Retina (tissue), 1 donor: ENCODE measurements at regions not wholly inside any gene's neighbourhood (a gene's known extent, or its start where the extent isn't known, plus 50 kb on each side); places are given as distances from the start of the nearest gene placed in this dataset.
"Not testable (repeated sequence)": the region's sequence is repeated elsewhere in the genome, so short reads cannot be mapped to it uniquely, and the experiment has no call there.

Experiments
- DNase-seq: peaks from one replicate; pipeline ENCODE4 v3.0.0-alpha.2; 2016

GRCh38 chr14:85911044-85911443, 381.1 kb downstream of the FLRT2 start:
- DNase-seq = no peak

DNA sequence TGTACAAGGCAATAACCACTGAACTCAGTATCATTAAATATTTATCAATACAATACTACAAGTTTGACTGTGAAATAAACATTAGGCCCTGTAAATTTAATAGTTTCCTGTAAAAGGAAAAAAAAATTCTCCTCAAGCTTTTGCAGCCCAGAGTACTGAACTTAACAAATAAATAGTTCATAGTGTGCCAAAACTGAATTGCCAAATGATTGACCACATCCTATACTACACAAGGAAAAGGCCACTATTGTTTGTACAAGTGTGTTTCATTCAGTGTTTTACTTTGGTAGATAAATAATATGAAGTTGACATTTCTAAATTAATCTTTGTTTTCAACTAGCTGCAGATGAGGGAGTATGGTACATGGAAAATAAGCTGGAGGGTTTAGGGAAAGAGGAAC, 379.6 kb downstream of the FLRT2 start:
- DNase-seq = no peak

DNA sequence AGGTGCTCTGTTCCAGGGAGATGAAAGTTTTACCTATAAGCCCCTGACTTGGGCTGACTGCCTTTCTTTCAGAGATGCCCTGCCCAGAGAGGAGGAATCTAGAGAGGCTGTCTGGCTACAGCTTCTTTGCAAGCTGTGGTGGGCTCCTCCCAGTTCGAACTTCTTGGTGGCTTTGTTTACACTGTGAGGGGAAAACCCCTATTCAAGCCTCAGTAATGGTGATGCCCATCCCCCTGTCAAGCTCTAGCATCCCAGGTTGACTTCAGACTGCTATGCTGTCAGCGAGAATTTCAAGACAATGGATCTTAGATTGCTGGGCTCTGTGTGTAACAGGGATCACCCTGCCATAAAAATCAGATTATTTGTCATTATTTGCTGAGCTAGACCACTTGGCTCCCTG, 377.6 kb downstream of the FLRT2 start:
- DNase-seq = no peak

DNA sequence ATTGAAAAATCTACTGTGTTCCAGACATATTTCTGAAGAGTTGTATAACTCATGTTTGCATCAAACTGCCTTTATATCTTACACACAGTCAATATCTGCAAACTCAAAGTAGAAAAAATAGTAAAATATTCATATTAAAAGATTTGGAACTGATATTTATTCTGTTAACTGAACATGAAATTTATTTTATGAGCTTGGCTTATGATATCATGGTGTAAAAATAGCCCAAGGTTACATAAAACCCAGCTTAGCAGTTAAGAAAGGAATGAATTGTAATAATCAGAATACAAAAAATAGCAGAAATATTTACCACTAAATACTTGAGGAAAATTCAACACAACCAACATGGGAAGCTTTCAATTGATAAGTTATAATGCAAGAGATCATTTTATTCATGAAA, 367.9 kb downstream of the FLRT2 start:
- DNase-seq = no peak

DNA sequence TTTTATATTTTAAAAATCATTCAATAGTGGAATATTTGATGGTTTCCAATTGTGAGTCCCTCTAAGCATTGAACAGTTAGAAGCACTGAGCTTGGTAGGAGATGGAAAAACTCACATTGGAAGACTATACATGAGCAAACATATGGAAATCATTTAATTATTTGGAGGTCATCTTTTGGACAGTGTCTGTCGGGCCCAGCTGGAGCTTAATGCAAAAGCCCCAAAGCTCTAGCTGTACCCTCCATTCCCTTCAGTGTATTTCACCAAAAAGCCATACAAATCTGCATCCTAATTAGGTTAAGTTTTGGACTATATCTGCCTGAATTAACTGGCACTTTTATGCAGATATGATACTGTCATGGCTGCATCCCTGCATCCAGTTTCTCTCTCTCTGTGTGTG, 365.7 kb downstream of the FLRT2 start:
- no peak for DNase-seq

DNA sequence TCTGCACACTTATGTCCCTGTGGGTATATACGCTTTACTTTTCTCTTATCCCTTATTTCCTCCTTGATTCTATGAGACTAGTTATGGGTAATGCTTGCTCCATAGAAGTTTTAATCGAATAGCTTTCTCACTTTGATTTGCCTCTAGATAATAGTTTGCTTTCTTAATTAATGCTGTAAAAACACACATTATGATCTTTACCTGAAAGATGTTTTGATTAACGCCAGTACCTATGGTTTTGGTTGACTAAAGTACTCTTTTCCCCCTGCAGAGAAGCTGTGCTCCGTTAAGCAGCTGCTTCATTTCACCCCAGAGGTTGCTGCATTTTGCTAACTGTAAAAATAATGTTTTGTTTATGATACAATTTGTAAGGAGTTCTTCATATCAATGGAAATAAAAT, 362.3 kb downstream of the FLRT2 start:
- DNase-seq = no peak

GRCh38 chr14:85883966-85884365, 354.0 kb downstream of the FLRT2 start:
- DNase-seq = no peak

DNA sequence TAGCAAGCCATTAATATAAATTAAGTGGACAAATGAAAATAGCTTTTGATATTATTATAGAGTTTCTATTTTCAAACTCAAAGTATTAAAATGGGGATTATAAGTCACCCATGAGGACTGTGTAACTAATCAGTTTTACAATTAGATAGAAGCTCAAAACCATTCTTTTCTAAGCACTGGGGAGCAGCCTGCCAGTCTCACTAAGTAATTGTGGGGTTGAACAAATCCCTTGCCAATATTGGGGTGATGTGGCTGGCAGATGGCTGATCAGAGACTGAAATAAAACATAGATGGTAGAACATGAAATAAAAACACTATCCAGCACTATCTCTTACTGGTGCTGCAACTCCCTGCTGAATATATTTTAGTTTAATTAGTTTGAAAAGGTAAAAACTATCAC, 353.2 kb downstream of the FLRT2 start:
- DNase-seq = no peak

DNA sequence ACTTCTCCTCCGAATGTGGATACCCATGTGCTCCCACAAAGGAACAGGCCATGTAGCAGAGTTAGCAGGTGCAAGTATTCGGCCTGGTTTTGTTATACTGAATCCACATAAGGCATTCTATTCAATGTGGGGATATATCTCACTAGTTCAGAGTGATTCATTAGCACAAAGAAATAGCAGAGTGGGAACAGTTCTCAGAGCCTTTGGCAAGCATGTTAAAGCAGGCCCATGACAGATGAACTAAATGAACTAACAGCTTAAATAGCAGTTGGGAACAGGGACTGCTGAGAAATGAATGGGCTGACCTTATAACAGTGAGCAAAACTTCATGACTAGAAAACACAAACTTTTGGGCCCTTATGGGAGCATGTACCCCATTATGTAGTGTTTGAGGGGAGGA, 352.0 kb downstream of the FLRT2 start:
- no peak for DNase-seq

DNA sequence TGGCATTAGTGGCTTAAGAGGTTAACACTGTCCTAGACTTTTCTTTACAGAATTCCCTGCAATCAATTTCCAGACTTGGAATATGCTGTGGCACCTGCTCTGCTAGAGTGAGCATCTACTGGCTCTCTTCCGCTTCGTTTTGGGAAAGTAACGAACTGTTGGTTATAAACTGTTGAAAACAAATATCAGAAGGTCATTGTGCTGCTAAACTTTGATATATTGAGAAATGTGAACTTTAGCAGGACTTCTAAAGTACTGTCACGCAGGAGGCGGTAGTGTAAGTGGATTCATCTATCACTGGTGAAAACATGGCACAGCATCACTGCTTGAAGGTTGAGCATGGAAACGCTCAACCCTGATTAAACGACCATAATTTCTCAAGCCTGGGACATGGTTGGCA, 348.9 kb downstream of the FLRT2 start:
- no peak for DNase-seq

GRCh38 chr14:85873006-85873405, 343.1 kb downstream of the FLRT2 start:
- peak; percentile 29 for DNase-seq

DNA sequence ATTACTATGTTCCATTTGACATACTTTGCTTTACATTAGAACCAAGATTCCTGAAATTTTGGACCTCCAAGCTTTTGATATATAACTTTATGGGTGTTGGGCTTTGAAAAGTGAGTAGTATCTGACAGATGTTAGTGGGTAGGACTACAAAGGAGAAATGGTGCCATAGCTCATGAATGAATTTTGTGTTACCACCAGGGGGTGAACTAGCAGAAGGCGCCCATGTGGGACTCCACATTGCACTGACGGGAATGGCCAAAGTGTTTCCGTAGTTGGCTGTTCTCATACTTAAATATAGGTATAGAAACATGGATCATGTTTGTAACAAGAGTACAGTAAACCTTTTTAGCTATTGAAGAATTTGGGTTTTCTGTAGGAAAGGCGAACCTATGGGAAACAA, 337.5 kb downstream of the FLRT2 start:
- no peak for DNase-seq

DNA sequence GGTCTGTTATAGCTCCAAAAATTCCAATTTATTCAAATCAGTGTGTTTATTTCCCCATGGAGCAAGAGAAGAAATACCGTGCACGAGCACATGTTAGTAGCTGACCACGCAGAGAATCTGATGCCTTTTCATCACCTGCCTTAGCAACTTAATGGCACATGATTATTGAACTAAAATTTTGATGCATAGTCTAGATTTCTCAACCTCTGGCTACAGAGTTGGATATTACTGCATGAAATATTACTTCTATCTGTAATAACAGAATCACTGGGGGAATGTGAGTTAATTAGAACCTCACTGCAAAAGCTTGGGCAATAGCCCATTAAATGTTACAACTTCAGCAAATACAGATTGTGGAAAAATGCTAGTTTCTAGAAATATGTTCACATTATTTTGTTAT, 335.8 kb downstream of the FLRT2 start:
- no peak for DNase-seq

DNA sequence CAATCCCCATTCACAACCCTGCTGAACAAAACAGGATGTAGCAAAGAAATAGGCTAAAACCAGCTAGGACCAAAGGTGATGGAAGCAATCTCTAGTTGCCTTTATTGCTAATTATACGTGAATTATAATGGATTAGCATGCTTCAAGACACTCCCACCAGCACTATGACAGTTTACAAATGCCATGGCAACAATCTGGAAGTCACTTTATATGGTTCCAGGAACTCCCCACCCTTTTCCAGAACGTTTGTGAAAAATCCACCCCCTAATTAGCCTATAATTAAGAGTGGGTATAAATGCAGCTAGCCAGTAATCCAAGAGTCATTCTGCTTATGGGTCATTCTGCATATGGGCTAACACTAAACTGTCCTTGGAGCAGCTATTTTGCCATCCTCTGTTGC, 328.7 kb downstream of the FLRT2 start:
- DNase-seq = no peak

DNA sequence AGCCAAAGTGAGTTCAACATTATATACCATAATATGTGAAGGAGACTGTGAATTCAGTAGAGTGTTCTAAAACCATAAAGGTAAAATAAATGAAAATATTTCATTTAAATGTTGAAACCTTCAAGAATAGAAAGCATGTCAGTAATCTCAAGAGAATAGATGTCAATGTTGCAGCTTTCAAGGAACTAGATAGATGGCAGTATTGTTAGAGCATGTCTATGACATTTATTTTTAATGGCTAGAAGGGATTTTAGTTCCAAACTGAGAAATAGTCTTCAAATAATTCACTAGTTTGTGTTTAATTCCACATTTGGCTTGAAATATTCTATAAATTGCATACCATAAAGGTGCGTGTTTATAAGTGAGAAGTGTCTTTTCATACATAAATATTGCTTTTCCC, 326.5 kb downstream of the FLRT2 start:
- no peak for DNase-seq

DNA sequence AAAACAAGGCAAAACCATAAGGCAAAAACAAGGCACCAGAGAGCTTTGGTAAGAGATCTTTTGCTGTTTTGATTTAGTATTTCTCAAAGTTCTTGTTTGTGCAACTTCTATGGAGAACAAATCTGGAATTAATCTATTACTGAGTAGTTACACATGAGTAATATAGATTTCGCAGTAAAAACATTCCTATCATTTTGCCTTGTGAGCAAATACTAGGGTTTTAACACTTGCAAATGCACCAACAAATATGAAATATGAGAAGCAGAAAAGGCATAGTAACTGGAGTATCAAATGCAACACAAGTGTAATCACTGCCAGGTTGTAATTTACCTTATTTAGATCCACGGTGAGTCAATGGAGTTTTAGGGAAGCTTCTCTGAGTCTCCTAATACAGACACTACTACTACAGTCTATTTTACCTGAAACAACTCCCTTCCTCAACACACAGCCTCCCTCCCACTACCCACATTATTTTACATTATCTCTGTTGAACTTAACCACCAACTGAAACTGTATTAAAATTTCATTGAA, 324.1 kb downstream of the FLRT2 start:
- no peak for DNase-seq

GRCh38 chr14:85852906-85853305, 323.0 kb downstream of the FLRT2 start:
- DNase-seq = no peak

DNA sequence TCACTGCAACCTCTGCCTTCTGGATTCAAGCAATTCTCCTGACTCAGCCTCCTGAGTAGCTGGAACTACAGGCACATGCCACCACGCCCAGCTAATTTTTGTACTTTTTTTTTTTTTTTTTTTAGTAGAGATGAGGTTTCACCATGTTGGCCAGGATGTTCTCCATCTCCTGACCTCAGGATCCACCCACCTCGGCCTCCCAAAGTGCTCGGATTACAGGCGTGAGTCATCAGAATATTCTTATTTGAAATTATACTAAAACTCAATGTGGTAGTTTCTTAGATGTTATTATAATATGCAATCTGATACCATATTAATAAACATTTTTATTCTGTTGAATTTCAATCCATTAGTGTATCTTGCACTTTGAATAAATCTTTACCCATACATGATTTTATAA, 322.2 kb downstream of the FLRT2 start:
- DNase-seq = not testable (repeated sequence)

- not testable (repeated sequence) for DNase-seq
Measured at GRCh38 chr14:85830549-85830948, 300.6 kb downstream of the FLRT2 start.

- DNase-seq = not testable (repeated sequence)
Measured at GRCh38 chr14:85829601-85830000, 299.7 kb downstream of the FLRT2 start.

GRCh38 chr14:85824526-85824925, 294.6 kb downstream of the FLRT2 start:
- DNase-seq = no peak

- no peak for DNase-seq
Measured at GRCh38 chr14:85822236-85822635, 292.3 kb downstream of the FLRT2 start.

DNA sequence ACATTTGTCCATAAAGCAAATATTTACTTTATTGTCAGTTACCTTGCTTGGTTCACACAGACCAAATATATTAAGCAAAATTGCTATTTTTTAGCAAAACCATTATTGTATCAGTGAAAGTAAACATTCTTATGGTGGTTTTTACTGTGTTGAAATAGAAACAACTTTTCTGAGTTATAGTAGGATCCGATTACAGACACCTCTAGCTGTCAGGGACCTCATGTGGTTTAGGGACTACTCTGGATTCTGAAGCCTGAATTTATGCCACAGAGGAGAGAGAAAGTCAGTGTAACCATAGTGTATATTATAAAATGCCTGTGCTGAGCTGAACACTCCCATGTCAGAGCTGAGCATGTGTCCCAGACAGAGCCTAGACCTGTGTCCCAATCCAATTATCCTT, 287.5 kb downstream of the FLRT2 start:
- DNase-seq = no peak

DNA sequence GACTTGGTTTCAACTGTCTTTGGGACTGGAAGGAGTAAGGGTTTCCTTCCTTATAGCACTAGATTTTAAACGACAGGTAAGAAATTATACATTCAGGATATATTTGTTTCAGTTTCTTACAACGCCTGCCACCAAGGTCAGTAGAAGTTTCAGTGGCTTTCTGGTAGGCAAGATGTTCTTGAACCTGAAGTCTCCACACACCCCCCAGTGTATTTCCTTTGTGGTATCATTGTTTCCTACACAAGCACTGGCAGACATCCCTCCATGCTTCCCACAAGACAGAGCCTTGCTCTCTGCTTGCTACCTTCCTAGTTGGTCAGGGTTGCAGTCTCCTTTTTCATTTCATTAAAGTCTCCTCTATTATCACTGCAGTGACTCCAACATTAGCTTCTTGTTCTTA, 283.1 kb downstream of the FLRT2 start:
- no peak for DNase-seq

- no peak for DNase-seq
Measured at GRCh38 chr14:85811340-85811739, 281.4 kb downstream of the FLRT2 start.

GRCh38 chr14:85799668-85800067, 269.7 kb downstream of the FLRT2 start:
- DNase-seq = no peak
